Nephron (organoid): ENCODE measurements at regions not wholly inside any gene's neighbourhood (a gene's known extent, or its start where the extent isn't known, plus 50 kb on each side); places are given as distances from the start of the nearest gene placed in this dataset.
A peak's percentile ranks its signal among the peaks of the same experiment; 100 is the strongest.

Experiments
- H3K27ac Mint-ChIP-seq, 3 experiments: 2 replicates each; pipeline ENCODE4 v1.8.0; 2020; ENCODE audit warnings: mixed read lengths in 3 of 3, mild to moderate bottlenecking in 2 of 3, moderate library complexity in 1 of 3
- H3K27me3 Mint-ChIP-seq: 2 replicates; pipeline ENCODE4 v1.8.0; 2021; ENCODE audit warnings: low read depth, mild to moderate bottlenecking, moderate library complexity, mixed read lengths
- H3K36me3 Mint-ChIP-seq: 2 replicates; pipeline ENCODE4 v1.8.0; 2020; ENCODE audit warnings: low read depth, mixed read lengths
- H3K4me1 Mint-ChIP-seq: 2 replicates; pipeline ENCODE4 v1.8.0; 2020; ENCODE audit warnings: mixed read lengths
- H3K4me3 Mint-ChIP-seq, 3 experiments: 2 replicates each; pipeline ENCODE4 v1.8.0; 2020; ENCODE audit warnings: mild to moderate bottlenecking in 3 of 3, mixed read lengths in 3 of 3, moderate library complexity in 2 of 3
- H3K9me3 Mint-ChIP-seq: 2 replicates; pipeline ENCODE4 v1.8.0; 2020; ENCODE audit warnings: mixed read lengths
- CTCF ChIP-seq, 3 experiments: fragments of 200-600 bp; sonication (generic); IDR thresholded peaks; one replicate each; pipeline ENCODE4 v1.5.0; 2021; ENCODE audit warnings: antibody characterized with exemption in 3 of 3; ENCODE audit not compliant: unreplicated experiment in 3 of 3

DNA sequence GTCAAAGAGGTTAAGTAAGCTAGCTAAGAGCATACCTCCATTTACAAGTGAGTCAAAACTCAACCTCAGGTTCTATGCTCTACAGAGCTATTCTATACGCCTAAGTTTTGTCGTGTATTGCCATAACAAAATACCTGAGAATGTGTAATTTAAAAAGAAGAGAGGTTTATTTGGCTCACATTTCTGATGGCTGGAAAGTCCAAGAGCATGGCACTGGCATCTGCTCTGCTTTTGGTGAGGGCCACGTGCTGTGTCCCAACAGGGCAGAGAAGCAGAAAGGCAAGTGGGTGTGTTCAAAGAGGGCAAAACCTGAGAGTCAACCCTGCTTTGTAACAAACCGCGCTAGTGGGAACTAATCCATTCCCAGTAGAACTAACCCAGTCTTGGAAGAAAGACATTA lies 60.9 kb upstream of the POU2F1 start:
- no peak for TF ChIP-seq CTCF (IDR thresholded peaks at IDR 0.05; ENCODE audit: unreplicated experiment in 3 of 3)

GRCh38 chr1:167161242-167161641 lies 59.4 kb upstream of the POU2F1 start:
- Mint-ChIP-seq H3K27ac (no peak overlapping the region), H3K27me3 (peaks cover 8% of the 10 kb centered on the region), H3K9me3 (no peaks in the 10 kb centered on the region), H3K4me3 (no peak overlapping the region), H3K36me3 (no peaks in the 10 kb centered on the region), H3K4me1 (peaks cover 34% of the 10 kb centered on the region)
- TF ChIP-seq CTCF (IDR thresholded peaks at IDR 0.05; ENCODE audit: unreplicated experiment in 3 of 3): no peak

More for the DNA sequence above, 60.9 kb upstream of the POU2F1 start:
- Mint-ChIP-seq H3K4me3 (no peak overlapping the region), H3K9me3 (no peaks in the 10 kb centered on the region), H3K27me3 (peaks cover 8% of the 10 kb centered on the region), H3K27ac (no peak overlapping the region), H3K36me3 (no peaks in the 10 kb centered on the region), H3K4me1 (peaks cover 21% of the 10 kb centered on the region)

GRCh38 chr1:167161762-167162161 lies 58.9 kb upstream of the POU2F1 start:
- Mint-ChIP-seq H3K27me3 (peaks cover 5% of the 10 kb centered on the region), H3K4me1 (peaks cover 39% of the 10 kb centered on the region), H3K27ac (peak overlapping the region in 1 of 3 experiments; percentile 32), H3K9me3 (no peaks in the 10 kb centered on the region), H3K36me3 (no peaks in the 10 kb centered on the region), H3K4me3 (no peak overlapping the region)
- no peak for TF ChIP-seq CTCF (IDR thresholded peaks at IDR 0.05; ENCODE audit: unreplicated experiment in 3 of 3)

GRCh38 chr1:167165219-167165618 lies 55.5 kb upstream of the POU2F1 start:
- Mint-ChIP-seq H3K27ac (peak overlapping the region in 1 of 3 experiments; percentile 12), H3K27me3 (peaks cover 18% of the 10 kb centered on the region), H3K9me3 (no peaks in the 10 kb centered on the region), H3K4me3 (no peak overlapping the region), H3K36me3 (no peaks in the 10 kb centered on the region), H3K4me1 (peaks cover 59% of the 10 kb centered on the region)
- no peak for TF ChIP-seq CTCF (IDR thresholded peaks at IDR 0.05; ENCODE audit: unreplicated experiment in 3 of 3)

- no peak for TF ChIP-seq CTCF (IDR thresholded peaks at IDR 0.05; ENCODE audit: unreplicated experiment in 3 of 3)
- Mint-ChIP-seq H3K27me3 (peaks cover 27% of the 10 kb centered on the region), H3K36me3 (no peaks in the 10 kb centered on the region), H3K4me1 (peaks cover 59% of the 10 kb centered on the region), H3K4me3 (peak overlapping the region; percentile 41 to 65 (median 48)), H3K27ac (peak overlapping the region; percentile 9 to 92 (median 57)), H3K9me3 (no peaks in the 10 kb centered on the region)
Measured at GRCh38 chr1:167165948-167166689, 54.6 kb upstream of the POU2F1 start.

GRCh38 chr1:167166690-167167075 lies 54.0 kb upstream of the POU2F1 start:
- H3K27me3 Mint-ChIP-seq: peaks cover 31% of the 10 kb centered on the region
- TF ChIP-seq CTCF (IDR thresholded peaks at IDR 0.05; ENCODE audit: unreplicated experiment in 3 of 3): no peak
- H3K36me3 Mint-ChIP-seq: no peaks in the 10 kb centered on the region
- H3K4me3 Mint-ChIP-seq: peak overlapping the region in 2 of 3 experiments; percentile 8 to 65
- peaks cover 59% of the 10 kb centered on the region for H3K4me1 Mint-ChIP-seq
- H3K9me3 Mint-ChIP-seq: no peaks in the 10 kb centered on the region
- H3K27ac Mint-ChIP-seq: peak overlapping the region; percentile 9 to 92 (median 57)
